ENCODE measurements at regions not wholly inside any gene's neighbourhood (a gene's known extent, or its start where the extent isn't known, plus 50 kb on each side); places are given as distances from the start of the nearest gene placed in this dataset.

GRCh38 chr10:10055656-10056442 is 961.8 kb upstream of the CELF2 start:
- TF ChIP-seq POLR2A (IDR thresholded peaks at IDR 0.05) (no peak), CTCF (IDR thresholded peaks at IDR 0.05) (no peak)

Measured in thyroid gland (tissue), 4 donors.